OCI-LY7 (cell line): ENCODE measurements at regions not wholly inside any gene's neighbourhood (a gene's known extent, or its start where the extent isn't known, plus 50 kb on each side); places are given as distances from the start of the nearest gene placed in this dataset.
"Not testable (repeated sequence)": the region's sequence is repeated elsewhere in the genome, so short reads cannot be mapped to it uniquely, and the experiment has no call there.

ENCODE experiments used
- BruUV-seq: library from RNA; stranded (reverse); fragments of 400-500 nt; replicated peaks from 2 replicates; lab custom pipeline; 2021; lab: Mats Ljungman, UMichigan
- CTCF ChIA-PET: fragments of 300-600 bp; sonication (Branson Sonifier 250); formaldehyde crosslinking; loops from one replicate; lab custom pipeline; 2022; ENCODE audit warnings: antibody characterized with exemption; ENCODE audit not compliant: unreplicated experiment; lab: Charles Lee
- POLR2A ChIA-PET: fragments of 300-600 bp; sonication (Branson Sonifier 250); formaldehyde crosslinking; loops from one replicate; lab custom pipeline; 2022; ENCODE audit warnings: antibody characterized with exemption; lab: Charles Lee
- DNase-seq: peaks from one replicate; pipeline ENCODE4 v3.0.0-alpha.2; 2015; ENCODE audit warnings: low spot score
- H2AFZ ChIP-seq: fragments of 200-600 bp; sonication (generic), shearing (Covaris generic); 2 replicates; pipeline ENCODE4 v1.6.1; 2014; ENCODE audit warnings: mild to moderate bottlenecking, antibody characterized with exemption, low read length, moderate library complexity
- H3K27ac ChIP-seq: fragments of 200-600 bp; sonication (generic); 2 replicates; pipeline ENCODE4 v1.5.1; 2014; ENCODE audit warnings: mixed run types, low read depth, mild to moderate bottlenecking, moderate library complexity, low read length, inconsistent platforms; ENCODE audit not compliant: poor library complexity, severe bottlenecking
- H3K36me3 ChIP-seq: fragments of 200-600 bp; sonication (generic); 2 replicates; pipeline ENCODE4 v1.6.1; 2014; ENCODE audit warnings: mild to moderate bottlenecking, antibody characterized with exemption, low read length, moderate library complexity, mixed read lengths; ENCODE audit not compliant: insufficient read depth
- H3K4me1 ChIP-seq: fragments of 200-600 bp; sonication (generic); 2 replicates; pipeline ENCODE4 v1.5.1; 2014; ENCODE audit warnings: mild to moderate bottlenecking, low read length; ENCODE audit not compliant: insufficient read depth, poor library complexity, severe bottlenecking
- H3K4me2 ChIP-seq: fragments of 200-600 bp; sonication (generic); 2 replicates; pipeline ENCODE4 v1.6.1; 2014; ENCODE audit warnings: mild to moderate bottlenecking, low read length
- H3K4me3 ChIP-seq: fragments of 200-600 bp; sonication (generic); 2 replicates; pipeline ENCODE4 v1.5.1; 2014; ENCODE audit warnings: mild to moderate bottlenecking, low read depth, low read length; ENCODE audit not compliant: poor library complexity, severe bottlenecking
- H3K79me2 ChIP-seq: fragments of 200-600 bp; sonication (generic); 2 replicates; pipeline ENCODE4 v1.6.1; 2016; ENCODE audit warnings: low read depth, mild to moderate bottlenecking, low read length, moderate library complexity, mixed read lengths; ENCODE audit not compliant: insufficient read depth
- H3K9me2 ChIP-seq: fragments of 200-600 bp; sonication (generic); 2 replicates; pipeline ENCODE4 v1.6.1; 2016; ENCODE audit warnings: mild to moderate bottlenecking, low read length, mixed read lengths; ENCODE audit not compliant: insufficient read depth
- H3K9me3 ChIP-seq: fragments of 200-600 bp; sonication (generic); 2 replicates; pipeline ENCODE4 v1.6.1; 2014; ENCODE audit warnings: mild to moderate bottlenecking, mixed run types, low read length, mixed read lengths
- H4K20me1 ChIP-seq: fragments of 200-600 bp; sonication (generic); 2 replicates; pipeline ENCODE4 v1.6.1; 2014; ENCODE audit warnings: mild to moderate bottlenecking, antibody characterized with exemption, low read length, moderate library complexity, mixed read lengths; ENCODE audit not compliant: insufficient read depth
- CTCF ChIP-seq: fragments of 200-600 bp; sonication (generic); conservative IDR thresholded peaks from 2 replicates; pipeline ENCODE4 v1.5.1; 2014; ENCODE audit warnings: mild to moderate bottlenecking, antibody characterized with exemption, low read length, moderate library complexity, mixed read lengths
- EZH2phosphoT487 ChIP-seq: fragments of 200-600 bp; sonication (generic); IDR thresholded peaks from 2 replicates; pipeline ENCODE4 v1.6.1; 2018; ENCODE audit warnings: low read depth, borderline replicate concordance, mild to moderate bottlenecking, mixed run types, antibody characterized with exemption, low read length, moderate library complexity, mixed read lengths
- intact Hi-C: fragments of 100-400 bp; cut with micrococcal nuclease; formaldehyde crosslinking; loops from one replicate; pipeline ENCODE4 v1.10.0; 2022; ENCODE audit not compliant: unreplicated experiment

DNA sequence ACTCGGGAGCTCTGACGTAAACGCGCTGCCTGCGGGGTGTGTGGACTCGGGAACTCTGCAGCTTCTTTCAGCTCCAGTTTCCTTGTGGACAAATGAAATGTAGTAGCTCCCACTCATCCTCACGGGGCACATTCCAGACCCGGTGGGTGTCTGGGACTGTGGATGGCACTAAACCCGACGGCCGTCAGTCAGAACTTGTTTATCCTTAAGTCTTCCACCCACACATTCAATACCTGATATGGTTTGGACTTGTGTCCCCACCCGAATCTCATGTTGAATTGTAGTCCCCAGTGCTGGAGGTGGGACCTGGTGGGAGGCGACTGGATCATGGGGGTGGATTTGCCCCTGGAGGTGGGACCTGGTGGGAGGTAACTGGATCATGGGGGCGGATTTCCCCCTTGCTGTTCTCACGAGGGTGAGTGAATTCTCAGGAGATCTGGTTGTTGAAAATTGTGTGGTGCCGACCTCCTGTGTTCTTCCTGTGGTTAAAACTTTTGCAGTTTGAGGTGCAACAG, 81.2 kb upstream of the SNTG2 start:
- no peaks in the 10 kb centered on the region for H3K9me3 ChIP-seq
- no peak for DNase-seq
- no peak overlapping the region for H3K4me3 ChIP-seq
- no peak overlapping the region for H3K27ac ChIP-seq
- no peaks in the 10 kb centered on the region for H3K36me3 ChIP-seq
- POLR2A ChIA-PET, result no interaction called here
- no peak overlapping the region for H3K4me2 ChIP-seq
- no peaks in the 10 kb centered on the region for H3K4me1 ChIP-seq
- intact Hi-C loops, result no loop called here
- TF ChIP-seq EZH2phosphoT487 (no peak), CTCF (no peak)
- H4K20me1 ChIP-seq, result no peaks in the 10 kb centered on the region
- no peaks in the 10 kb centered on the region for H3K9me2 ChIP-seq
- H3K79me2 ChIP-seq, result no peaks in the 10 kb centered on the region
- CTCF ChIA-PET, result no interaction called here
- BruUV-seq, result no TSS peak
- no peak overlapping the region for H2AFZ ChIP-seq

GRCh38 chr2:868857-869256, 81.8 kb upstream of the SNTG2 start:
- H3K36me3 ChIP-seq, H3K4me3 ChIP-seq, POLR2A ChIA-PET, BruUV-seq, H2AFZ ChIP-seq, H3K27ac ChIP-seq, DNase-seq, H3K79me2 ChIP-seq, H3K9me2 ChIP-seq, H3K4me1 ChIP-seq, H3K4me2 ChIP-seq, H4K20me1 ChIP-seq, CTCF ChIA-PET, intact Hi-C loops, H3K9me3 ChIP-seq: not testable (repeated sequence)

GRCh38 chr2:867296-867695, 83.4 kb upstream of the SNTG2 start:
- Histone ChIP-seq H3K27ac (no peak overlapping the region), H3K79me2 (no peaks in the 10 kb centered on the region), H3K4me1 (no peaks in the 10 kb centered on the region), H4K20me1 (no peaks in the 10 kb centered on the region), H3K9me2 (no peaks in the 10 kb centered on the region), H2AFZ (no peak overlapping the region), H3K4me3 (no peak overlapping the region), H3K36me3 (no peaks in the 10 kb centered on the region), H3K9me3 (no peaks in the 10 kb centered on the region), H3K4me2 (no peak overlapping the region)
- CTCF ChIA-PET, result no interaction called here
- DNase-seq, result no peak
- POLR2A ChIA-PET, result no interaction called here
- intact Hi-C loops, result no loop called here
- BruUV-seq, result no TSS peak
- TF ChIP-seq EZH2phosphoT487 (no peak), CTCF (no peak)
